ENCODE measurements at regions not wholly inside any gene's neighbourhood (a gene's known extent, or its start where the extent isn't known, plus 50 kb on each side); places are given as distances from the start of the nearest gene placed in this dataset.

DNA sequence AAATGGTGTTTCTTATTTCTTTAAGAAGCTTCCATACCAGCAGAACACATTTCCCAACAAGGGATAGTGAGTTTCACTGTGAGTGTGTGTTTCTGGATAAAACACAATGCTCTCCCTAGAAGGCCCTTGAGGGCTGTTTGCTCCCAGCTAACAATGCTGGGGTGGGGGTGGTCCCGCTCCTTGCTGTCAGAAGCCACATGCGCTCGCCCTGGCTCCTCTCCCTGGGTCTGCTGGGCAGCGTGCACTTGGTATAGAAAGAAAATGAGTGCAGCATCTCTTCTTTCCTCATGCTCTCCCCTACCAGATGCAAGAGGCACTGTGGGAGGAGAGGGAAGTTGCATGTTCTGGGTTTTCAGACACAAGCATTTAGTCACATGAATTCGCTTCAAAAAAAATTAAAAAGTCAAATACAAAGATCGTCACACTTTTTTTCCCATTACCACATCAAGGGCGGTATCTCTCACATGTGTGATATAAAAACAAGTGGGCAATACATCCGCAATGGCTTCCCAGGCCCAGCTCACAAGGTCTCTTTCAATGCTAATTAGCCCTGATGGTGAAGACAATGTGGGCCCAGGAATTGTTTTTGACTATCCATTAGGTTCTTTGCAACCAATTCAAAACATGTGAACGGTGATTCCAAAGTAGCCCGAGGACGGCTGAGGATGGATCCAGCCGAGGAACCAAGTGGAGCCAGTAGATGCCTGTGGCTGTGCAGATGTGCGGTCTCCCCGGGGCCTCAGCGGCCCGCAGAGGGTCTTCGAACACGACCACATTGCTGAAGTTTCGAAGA, 603.6 kb downstream of the IRX1 start:
- TF ChIP-seq, protein P1, sequence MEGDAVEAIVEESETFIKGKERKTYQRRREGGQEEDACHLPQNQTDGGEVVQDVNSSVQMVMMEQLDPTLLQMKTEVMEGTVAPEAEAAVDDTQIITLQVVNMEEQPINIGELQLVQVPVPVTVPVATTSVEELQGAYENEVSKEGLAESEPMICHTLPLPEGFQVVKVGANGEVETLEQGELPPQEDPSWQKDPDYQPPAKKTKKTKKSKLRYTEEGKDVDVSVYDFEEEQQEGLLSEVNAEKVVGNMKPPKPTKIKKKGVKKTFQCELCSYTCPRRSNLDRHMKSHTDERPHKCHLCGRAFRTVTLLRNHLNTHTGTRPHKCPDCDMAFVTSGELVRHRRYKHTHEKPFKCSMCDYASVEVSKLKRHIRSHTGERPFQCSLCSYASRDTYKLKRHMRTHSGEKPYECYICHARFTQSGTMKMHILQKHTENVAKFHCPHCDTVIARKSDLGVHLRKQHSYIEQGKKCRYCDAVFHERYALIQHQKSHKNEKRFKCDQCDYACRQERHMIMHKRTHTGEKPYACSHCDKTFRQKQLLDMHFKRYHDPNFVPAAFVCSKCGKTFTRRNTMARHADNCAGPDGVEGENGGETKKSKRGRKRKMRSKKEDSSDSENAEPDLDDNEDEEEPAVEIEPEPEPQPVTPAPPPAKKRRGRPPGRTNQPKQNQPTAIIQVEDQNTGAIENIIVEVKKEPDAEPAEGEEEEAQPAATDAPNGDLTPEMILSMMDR (IDR thresholded peaks at IDR 0.05), result no peak
- no peak for TF ChIP-seq EZH2 (IDR thresholded peaks at IDR 0.05; ENCODE audit: borderline replicate concordance, insufficient read depth, low read depth, low read length, poor library complexity, severe bottlenecking)
